HG03095 (cell line): ENCODE measurements at regions not wholly inside any gene's neighbourhood (a gene's known extent, or its start where the extent isn't known, plus 50 kb on each side); places are given as distances from the start of the nearest gene placed in this dataset.

Source experiments
- ATAC-seq: cut with Tn5 transposase; IDR thresholded peaks from one replicate; pipeline ENCODE4 v1.9.1; 2021; ENCODE audit warnings: moderate library complexity; ENCODE audit not compliant: unreplicated experiment

DNA sequence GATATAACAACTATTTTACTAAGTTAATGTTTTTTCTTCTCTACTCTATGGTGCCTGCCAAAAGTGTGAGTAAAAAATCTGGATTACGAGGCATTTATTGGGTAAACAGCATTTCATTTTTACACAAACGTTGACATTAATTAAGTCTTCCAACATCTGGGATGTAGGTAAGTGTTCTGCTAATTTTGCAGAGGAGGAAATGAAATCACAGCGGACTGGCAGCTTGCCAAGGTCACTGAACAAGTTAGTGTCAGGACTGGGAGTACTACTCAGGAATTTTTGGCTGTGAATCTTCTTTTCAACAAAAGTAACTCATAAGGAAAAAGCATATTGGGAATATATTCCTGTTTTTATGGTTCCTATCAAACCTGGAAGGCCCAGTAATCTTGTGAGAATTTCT is 612.1 kb upstream of the FZD8 start:
- ATAC-seq = no peak

GRCh38 chr10:36253731-36254130 is 611.6 kb upstream of the FZD8 start:
- no peak for ATAC-seq

- ATAC-seq = no peak
These were observed 609.0 kb upstream of the FZD8 start for GRCh38 chr10:36251068-36251467.

DNA sequence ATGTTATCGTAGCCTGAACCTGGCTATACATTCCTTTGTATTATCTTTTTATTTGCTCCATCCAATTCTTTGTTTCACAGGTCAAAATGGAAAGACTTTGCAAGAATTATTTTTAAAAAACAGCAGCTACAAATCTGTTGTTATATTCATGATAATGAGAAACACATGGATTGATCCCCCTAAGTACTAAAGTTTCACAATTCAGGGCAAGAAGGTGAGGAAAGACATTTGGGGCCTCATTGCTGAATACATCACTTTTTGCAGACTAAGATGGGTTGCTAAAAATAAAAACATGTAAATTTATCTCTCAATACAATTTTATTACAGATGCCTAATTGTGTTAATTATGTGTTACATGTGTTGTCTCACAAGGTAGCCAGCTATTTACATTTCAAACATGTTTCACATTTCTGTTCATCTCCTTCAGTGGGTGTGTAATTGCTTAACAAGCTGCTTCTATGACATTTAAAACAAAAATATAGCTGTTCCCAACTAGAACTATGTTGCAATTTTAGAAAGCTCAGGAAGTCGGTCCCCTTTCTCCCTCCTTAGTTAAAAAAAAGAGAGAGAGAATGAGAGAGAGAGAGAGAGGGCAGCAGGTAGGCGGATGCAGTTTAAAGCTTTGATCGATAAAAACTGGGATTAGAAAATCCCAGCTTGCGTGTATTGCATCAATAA is 606.3 kb upstream of the FZD8 start:
- no peak for ATAC-seq

DNA sequence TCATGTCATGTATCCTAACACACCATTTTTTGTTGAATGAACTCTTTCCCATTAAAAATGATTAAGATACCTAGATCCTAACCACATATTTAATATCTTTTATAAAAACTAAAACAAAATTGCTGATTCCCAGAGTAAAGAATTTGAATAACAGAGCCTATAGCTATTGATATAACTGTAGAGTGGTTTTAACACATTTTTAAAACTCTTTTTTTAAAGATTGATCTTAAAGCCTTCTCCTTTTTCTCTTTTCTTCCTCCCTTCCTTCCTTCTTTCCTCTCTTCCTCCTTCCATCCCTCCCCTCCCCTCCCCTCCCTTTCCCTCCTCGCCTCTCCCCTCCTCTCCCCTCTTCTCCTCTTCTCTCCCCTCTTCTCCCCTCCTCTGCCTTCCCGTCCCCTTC is 605.4 kb upstream of the FZD8 start:
- no peak for ATAC-seq

DNA sequence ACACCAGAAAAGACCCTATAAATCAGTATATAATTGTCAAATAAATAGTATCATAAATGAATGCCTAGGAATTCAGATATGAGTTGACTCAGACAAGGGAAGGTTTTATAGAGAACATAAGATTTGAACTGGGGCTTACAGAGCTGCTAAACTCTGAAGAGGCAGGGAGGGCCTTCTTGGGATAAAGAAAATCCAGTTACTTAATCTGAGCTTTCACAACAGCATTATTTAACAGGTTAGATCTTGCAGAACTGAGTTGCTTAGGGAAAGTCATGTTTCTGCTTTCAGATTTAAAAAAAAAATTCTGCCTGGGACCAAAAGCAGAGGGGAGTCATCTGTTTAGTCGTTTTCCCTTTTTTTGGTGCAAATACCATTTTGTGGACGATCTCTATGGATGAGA is 594.8 kb upstream of the FZD8 start:
- ATAC-seq = no peak

DNA sequence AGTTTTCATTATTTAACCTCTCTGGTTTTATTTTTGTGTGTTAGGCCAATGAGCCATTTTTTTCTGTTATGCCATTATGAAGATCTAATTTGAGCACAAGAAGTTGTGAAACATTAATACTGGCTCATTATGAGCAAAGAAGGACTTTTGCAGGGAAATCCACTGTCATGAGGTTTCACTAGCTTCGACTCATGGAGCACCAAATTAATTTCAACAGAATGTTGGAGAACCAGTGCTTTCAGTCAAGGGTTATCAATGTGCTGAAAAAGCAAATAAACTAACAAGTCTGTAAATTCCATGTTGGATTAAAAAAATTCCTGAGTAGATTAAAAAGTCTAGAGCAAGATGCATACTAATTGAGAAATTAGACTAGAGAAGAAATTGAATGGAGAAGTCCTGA is 594.2 kb upstream of the FZD8 start:
- no peak for ATAC-seq

- ATAC-seq = no peak
These were observed 590.8 kb upstream of the FZD8 start for GRCh38 chr10:36232935-36233334.

DNA sequence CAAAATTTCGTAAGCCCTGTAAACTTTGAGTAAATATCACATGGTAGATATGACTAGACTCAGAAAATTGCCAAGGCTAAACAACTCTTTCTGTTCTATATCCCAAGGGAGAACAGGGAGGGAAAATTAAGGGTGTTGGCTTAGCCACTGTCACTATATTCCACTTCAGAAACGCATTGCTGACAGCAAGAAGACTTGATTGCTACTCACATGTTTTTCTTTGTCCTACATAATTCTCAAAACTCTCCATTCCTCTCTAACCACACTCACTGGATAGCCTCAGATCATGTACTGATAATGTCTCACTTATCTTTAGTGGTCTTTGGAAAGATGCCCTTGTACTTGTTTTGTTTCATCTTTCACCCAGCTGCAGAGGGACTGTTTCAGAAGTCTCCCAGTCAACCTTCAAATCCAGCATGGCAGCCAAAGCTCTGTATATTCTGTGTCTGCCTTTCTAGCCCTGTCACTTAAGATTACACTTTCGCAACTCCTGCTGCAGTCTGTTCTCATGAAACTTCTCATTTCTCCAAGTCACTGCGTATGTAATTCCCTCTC is 582.4 kb upstream of the FZD8 start:
- no peak for ATAC-seq

DNA sequence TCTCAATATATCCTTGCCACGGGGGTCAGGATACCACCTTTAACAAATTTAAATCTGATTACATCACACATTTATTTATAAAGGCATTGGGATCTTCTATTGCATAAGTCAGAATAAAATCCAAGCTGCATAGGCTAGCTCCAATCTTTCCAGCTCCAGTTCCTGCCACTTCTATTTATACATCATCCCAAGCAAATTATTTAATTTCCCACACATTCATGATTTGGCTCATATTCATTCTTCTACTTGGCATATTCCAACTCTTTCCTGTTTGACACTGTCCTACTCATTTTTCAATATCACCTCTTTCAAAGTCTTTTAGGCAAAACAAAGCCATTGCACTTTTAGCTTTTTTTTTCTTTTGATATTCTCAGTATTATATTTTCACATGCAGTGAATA is 579.0 kb upstream of the FZD8 start:
- no peak for ATAC-seq

DNA sequence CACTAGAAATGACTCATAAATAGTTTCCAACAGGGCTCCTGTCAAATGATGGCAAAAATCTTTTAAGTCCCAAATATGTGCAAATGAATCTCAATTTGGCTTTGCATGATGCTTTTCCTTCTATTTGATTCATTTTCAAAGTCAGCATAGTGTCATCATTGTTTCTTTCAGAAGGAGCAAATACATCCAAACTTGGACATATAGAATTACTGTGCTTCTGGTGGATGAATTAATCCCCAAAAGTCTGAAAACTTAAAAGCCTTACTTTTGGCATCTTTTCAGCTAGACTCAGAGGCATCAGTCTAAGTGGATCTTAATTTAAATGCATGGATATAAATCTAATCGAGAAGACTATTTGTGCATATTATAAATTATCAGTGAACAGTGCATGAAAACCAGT is 578.1 kb upstream of the FZD8 start:
- no peak for ATAC-seq

- ATAC-seq = no peak
These were observed 569.8 kb upstream of the FZD8 start for GRCh38 chr10:36211856-36212255.

DNA sequence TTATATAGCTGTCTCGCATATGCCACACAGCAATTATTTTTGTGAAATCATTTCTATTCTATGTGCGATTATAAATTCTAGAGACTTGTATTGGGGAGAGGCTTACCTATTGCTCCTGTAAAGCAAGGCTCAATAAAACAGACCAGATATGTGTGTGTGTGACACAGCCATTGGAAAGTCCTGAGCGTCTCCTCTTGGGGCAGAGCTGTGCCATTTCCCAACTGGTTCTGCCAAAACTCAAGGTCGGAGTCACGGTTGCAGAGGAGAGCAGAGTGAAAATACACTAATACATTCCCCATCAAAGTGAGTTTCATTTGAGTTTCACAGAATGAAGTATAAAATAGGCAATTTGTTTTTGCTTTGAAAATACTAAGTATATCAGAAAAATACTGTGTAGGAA is 567.4 kb upstream of the FZD8 start:
- no peak for ATAC-seq

- ATAC-seq = no peak
These were observed 560.8 kb upstream of the FZD8 start for GRCh38 chr10:36202881-36203280.

- no peak for ATAC-seq
These were observed 558.5 kb upstream of the FZD8 start for GRCh38 chr10:36200577-36200976.

- no peak for ATAC-seq
These were observed 556.2 kb upstream of the FZD8 start for GRCh38 chr10:36198322-36198721.

DNA sequence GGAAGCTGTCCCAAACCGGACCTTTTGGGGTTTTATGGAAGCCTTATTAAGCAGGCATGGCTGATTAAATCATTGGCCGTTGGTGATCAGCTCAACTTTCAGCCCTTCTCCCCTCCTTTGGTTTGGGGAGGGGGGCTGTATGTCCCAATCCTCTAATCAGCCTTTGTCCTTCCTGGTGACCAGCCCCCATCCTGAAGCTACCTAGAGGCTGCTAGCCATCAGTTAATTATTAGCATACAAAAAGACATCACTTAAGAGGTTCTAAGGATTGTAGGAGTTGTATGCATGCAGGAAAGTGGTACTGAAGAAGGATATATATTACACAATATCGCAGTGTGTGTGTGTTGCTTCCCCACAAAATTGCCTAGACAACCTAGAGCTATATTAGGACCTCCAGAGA is 553.3 kb upstream of the FZD8 start:
- ATAC-seq = no peak

DNA sequence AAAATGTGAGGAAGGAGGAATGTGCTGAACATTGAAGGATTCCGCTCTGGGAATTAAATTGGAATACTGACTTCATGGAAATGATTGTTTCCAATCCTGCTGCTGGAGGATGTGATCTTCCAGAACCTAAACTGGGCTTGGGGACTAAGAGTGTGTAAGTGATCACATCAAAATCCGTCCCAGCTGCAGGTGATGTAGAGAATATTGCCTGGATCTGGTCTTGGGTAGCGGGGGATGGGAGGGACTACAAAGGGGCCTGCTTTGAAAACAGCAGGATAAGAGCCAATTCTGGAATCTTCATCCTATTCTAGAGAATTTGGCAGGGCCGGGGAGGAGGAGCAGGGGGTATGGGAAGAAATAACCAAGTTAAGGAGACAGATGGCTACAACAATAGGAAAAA is 552.2 kb upstream of the FZD8 start:
- ATAC-seq = no peak

- ATAC-seq = no peak
These were observed 548.9 kb upstream of the FZD8 start for GRCh38 chr10:36191009-36191408.

GRCh38 chr10:36188461-36188860 is 546.4 kb upstream of the FZD8 start:
- ATAC-seq = no peak

- ATAC-seq = no peak
These were observed 546.0 kb upstream of the FZD8 start for GRCh38 chr10:36188080-36188453.

GRCh38 chr10:36187380-36188079 is 545.4 kb upstream of the FZD8 start:
- ATAC-seq = no peak

GRCh38 chr10:36185097-36185496 is 543.0 kb upstream of the FZD8 start:
- no peak for ATAC-seq
